HEK293T (cell line): ENCODE measurements at regions not wholly inside any gene's neighbourhood (a gene's known extent, or its start where the extent isn't known, plus 50 kb on each side); places are given as distances from the start of the nearest gene placed in this dataset.

Source experiments
- BHLHE40 ChIP-seq: fragments of 450-650 bp; IDR thresholded peaks from 2 replicates; pipeline ENCODE4 v1.6.1; 2016; ENCODE audit warnings: mild to moderate bottlenecking, moderate library complexity, borderline replicate concordance
- ELF4 ChIP-seq: fragments of 450-650 bp; IDR thresholded peaks from 2 replicates; pipeline ENCODE4 v1.6.1; 2017; ENCODE audit warnings: antibody characterized with exemption
- FOXM1 ChIP-seq: fragments of 450-650 bp; IDR thresholded peaks from 2 replicates; pipeline ENCODE4 v1.6.1; 2017; ENCODE audit warnings: mild to moderate bottlenecking, borderline replicate concordance
- HDGF ChIP-seq: fragments of 450-650 bp; IDR thresholded peaks from 2 replicates; pipeline ENCODE4 v1.6.1; 2017; ENCODE audit warnings: antibody characterized with exemption, borderline replicate concordance
- NFRKB ChIP-seq: fragments of 450-650 bp; IDR thresholded peaks from 2 replicates; pipeline ENCODE4 v1.6.1; 2016; ENCODE audit warnings: mild to moderate bottlenecking, moderate library complexity
- PKNOX1 ChIP-seq: fragments of 450-650 bp; IDR thresholded peaks from 2 replicates; pipeline ENCODE4 v1.6.1; 2016
- SP1 ChIP-seq: fragments of 450-650 bp; IDR thresholded peaks from 2 replicates; pipeline ENCODE4 v1.6.1; 2017
- SUZ12 ChIP-seq: fragments of 450-650 bp; IDR thresholded peaks from 2 replicates; pipeline ENCODE4 v1.6.1; 2016; ENCODE audit warnings: mild to moderate bottlenecking
- TARDBP ChIP-seq: fragments of 450-650 bp; IDR thresholded peaks from 2 replicates; pipeline ENCODE4 v1.6.1; 2016
- ZNF384 ChIP-seq: fragments of 450-650 bp; IDR thresholded peaks from 2 replicates; pipeline ENCODE4 v1.6.1; 2016

DNA sequence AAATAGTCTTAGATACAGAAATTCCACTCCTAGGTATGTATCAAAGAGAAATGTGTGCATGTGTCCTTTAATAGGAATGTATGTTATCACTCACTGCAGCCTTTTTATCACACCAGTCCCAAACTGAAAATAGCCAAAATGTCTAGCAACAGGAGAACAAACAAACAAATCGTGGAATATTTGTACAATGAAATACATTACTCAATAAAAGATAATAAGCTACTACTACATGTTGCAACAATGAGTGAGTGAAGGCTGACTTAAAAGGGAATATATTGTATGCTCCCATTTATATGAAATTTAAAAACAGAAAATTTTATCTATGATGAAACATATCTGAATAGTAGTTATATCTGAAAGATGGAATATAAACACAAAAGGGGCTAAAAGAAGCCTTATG is 212.1 kb upstream of the PLD5 start:
- TF ChIP-seq TARDBP (no peak), PKNOX1 (no peak), BHLHE40 (no peak), ZNF384 (no peak), ELF4 (no peak), SUZ12 (no peak), NFRKB (no peak), FOXM1 (no peak), HDGF (no peak), SP1 (no peak)
